OCI-LY3 (cell line): ENCODE measurements at regions not wholly inside any gene's neighbourhood (a gene's known extent, or its start where the extent isn't known, plus 50 kb on each side); places are given as distances from the start of the nearest gene placed in this dataset.

Source experiments
- CTCF ChIP-seq: fragments of 200-600, 300-600 bp; sonication (generic); IDR thresholded peaks from 2 replicates; pipeline ENCODE4 v1.5.1; 2014; ENCODE audit warnings: antibody characterized with exemption, low read length, low read depth
- EZH2phosphoT487 ChIP-seq: fragments of 200-600 bp; shearing (Covaris generic); IDR thresholded peaks from 2 replicates; pipeline ENCODE4 v1.6.1; 2018; ENCODE audit warnings: antibody characterized with exemption, mixed run types, low read depth

- TF ChIP-seq CTCF (no peak), EZH2phosphoT487 (no peak)
These were observed 379.4 kb upstream of the CFAP20DC start for GRCh38 chr3:59429198-59429597.
